NCI-H226 (cell line): ENCODE measurements at regions not wholly inside any gene's neighbourhood (a gene's known extent, or its start where the extent isn't known, plus 50 kb on each side); places are given as distances from the start of the nearest gene placed in this dataset.

Experiments
- DNase-seq: peaks from one replicate; pipeline ENCODE4 v3.0.0-alpha.2; 2015

- no peak for DNase-seq
These were observed 50.6 kb upstream of the GNAO1 start for GRCh38 chr16:56140645-56141044.

- no peak for DNase-seq
These were observed 54.0 kb upstream of the GNAO1 start for GRCh38 chr16:56137269-56137668.

- DNase-seq: no peak
These were observed 55.0 kb upstream of the GNAO1 start for GRCh38 chr16:56136256-56136655.

- no peak for DNase-seq
These were observed 56.5 kb upstream of the GNAO1 start for GRCh38 chr16:56134790-56135189.

- no peak for DNase-seq
These were observed 65.4 kb upstream of the GNAO1 start for GRCh38 chr16:56125922-56126321.

GRCh38 chr16:56122251-56122650 lies 69.0 kb upstream of the GNAO1 start:
- no peak for DNase-seq

- DNase-seq: no peak
These were observed 70.2 kb upstream of the GNAO1 start for GRCh38 chr16:56121156-56121500.

GRCh38 chr16:56120447-56121155 lies 70.7 kb upstream of the GNAO1 start:
- DNase-seq: no peak

- no peak for DNase-seq
These were observed 72.2 kb upstream of the GNAO1 start for GRCh38 chr16:56119133-56119532.

GRCh38 chr16:56116577-56116964 lies 74.7 kb upstream of the GNAO1 start:
- DNase-seq: no peak

- DNase-seq: no peak
These were observed 75.3 kb upstream of the GNAO1 start for GRCh38 chr16:56115817-56116576.

- no peak for DNase-seq
These were observed 78.1 kb upstream of the GNAO1 start for GRCh38 chr16:56113223-56113622.

- no peak for DNase-seq
These were observed 80.2 kb upstream of the GNAO1 start for GRCh38 chr16:56111100-56111499.

GRCh38 chr16:56109994-56110393 lies 81.3 kb upstream of the GNAO1 start:
- DNase-seq: no peak

- DNase-seq: no peak
These were observed 82.1 kb upstream of the GNAO1 start for GRCh38 chr16:56109205-56109604.

GRCh38 chr16:56108724-56109123 lies 82.6 kb upstream of the GNAO1 start:
- DNase-seq: no peak

- DNase-seq: no peak
These were observed 83.2 kb upstream of the GNAO1 start for GRCh38 chr16:56108056-56108471.

- no peak for DNase-seq
These were observed 84.8 kb upstream of the GNAO1 start for GRCh38 chr16:56106527-56106926.

GRCh38 chr16:56102906-56103305 lies 88.4 kb upstream of the GNAO1 start:
- DNase-seq: no peak

- no peak for DNase-seq
These were observed 89.1 kb upstream of the GNAO1 start for GRCh38 chr16:56102183-56102686.

GRCh38 chr16:56101480-56101879 lies 89.8 kb upstream of the GNAO1 start:
- no peak for DNase-seq

GRCh38 chr16:56097306-56097705 lies 94.0 kb upstream of the GNAO1 start:
- no peak for DNase-seq

- no peak for DNase-seq
These were observed 97.1 kb upstream of the GNAO1 start for GRCh38 chr16:56094231-56094630.

- DNase-seq: no peak
These were observed 98.2 kb upstream of the GNAO1 start for GRCh38 chr16:56093055-56093454.

GRCh38 chr16:56090076-56090475 lies 101.2 kb upstream of the GNAO1 start:
- no peak for DNase-seq
